ENCODE measurements at regions not wholly inside any gene's neighbourhood (a gene's known extent, or its start where the extent isn't known, plus 50 kb on each side); places are given as distances from the start of the nearest gene placed in this dataset.

GRCh38 chr12:114253976-114254778 lies 151.8 kb downstream of the TBX5 start:
- no peak for DNase-seq

GRCh38 chr12:114248527-114248926 lies 157.4 kb downstream of the TBX5 start:
- no peak for DNase-seq

DNA sequence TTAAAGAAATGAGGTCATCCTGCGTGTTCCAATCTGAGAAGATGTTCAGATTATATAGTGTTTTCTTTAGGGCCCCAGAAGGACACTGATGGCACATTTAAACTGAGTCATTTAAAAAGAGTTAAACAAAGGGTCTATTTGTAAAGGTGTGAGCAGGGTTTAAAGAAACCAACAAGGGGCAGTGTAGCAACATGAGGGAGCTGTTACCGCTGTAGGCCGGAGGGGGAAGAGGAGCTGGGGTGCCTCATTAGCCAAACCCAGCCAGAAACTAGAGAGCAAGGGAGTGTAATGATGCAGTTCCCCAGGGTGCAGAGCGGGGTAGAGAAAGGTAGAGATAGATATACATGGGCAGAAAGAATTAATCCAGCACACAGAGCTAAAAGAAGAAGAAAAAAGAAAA lies 160.4 kb downstream of the TBX5 start:
- DNase-seq, result no peak

DNA sequence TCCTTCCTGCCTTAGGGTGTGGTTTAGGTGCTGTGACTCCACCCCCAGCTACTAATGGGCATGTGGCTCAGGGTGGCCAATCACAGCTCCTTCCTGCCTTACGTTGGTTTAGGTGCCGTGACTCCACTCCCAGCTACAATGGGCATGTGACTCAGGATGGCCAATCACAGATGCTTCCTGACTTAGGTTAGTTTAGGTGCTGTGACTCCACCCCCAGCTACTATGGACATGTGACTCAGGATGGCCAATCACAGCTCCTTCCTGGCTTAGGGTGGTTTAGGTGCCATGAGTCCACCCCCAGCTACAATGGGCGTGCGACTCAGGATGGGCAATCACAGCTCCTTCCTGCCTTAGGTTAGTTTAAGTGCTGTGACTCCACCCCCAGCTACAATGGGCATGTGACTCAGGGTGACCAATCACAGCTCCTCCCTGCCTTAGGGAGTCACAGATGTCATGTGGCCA lies 163.9 kb downstream of the TBX5 start:
- no peak for DNase-seq

DNA sequence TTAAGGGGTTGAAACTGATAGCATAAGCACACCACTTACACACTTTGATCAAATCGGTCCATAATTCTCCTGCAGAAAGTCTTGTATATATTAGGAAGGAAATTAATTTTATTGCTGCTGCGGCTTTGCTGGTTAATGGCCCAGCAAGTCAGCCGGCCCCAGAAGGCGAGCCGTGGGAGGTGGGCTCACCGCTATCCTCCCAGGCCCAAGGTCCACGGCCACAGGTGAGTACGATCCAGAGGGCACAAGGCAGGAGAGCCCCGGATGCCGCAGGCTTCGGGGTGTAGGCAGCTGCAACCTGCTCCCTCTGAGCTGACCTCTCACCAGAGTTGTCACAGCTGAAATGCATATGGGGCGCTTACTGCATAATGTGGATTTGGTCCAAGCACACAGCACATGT lies 165.7 kb downstream of the TBX5 start:
- no peak for DNase-seq

GRCh38 chr12:114238808-114239207 lies 167.1 kb downstream of the TBX5 start:
- no peak for DNase-seq

- no peak for DNase-seq
These were observed 168.7 kb downstream of the TBX5 start for GRCh38 chr12:114237230-114237629.

GRCh38 chr12:114232187-114232586 lies 173.8 kb downstream of the TBX5 start:
- no peak for DNase-seq

GRCh38 chr12:114229150-114229549 lies 176.8 kb downstream of the TBX5 start:
- DNase-seq, result no peak

DNA sequence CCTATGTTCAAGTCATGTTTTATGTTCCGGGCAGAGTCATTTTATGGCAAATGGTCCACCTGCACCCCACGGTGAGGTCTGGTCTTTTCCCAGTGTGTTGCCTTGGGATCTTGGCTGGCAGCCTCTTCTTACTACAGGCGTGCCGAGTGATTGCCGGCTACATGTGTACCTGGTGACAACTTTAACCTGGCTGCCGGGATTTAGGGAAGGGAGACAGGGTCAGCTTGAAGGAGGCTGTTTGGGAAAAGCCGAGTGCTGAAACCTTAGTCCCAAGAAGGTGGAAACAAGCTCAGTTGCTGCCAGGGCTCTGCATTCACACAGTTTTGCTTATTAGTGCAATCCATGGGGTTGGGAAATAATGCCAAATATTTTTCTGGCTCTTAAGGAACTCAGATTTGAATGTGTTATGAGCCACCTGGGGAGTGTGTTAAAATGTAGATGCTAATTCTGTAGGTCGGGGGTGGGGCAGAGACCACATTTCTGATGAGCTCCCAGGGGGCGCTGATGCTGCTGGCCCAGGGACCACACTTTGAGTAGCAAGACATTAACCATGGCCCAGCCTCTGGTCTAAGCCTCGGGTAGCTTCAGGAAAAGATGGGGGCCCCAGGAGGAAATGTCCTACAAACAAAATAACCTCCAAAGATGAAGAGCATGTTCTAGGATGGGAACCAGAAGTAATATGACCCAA lies 179.6 kb downstream of the TBX5 start:
- DNase-seq, result no peak

DNA sequence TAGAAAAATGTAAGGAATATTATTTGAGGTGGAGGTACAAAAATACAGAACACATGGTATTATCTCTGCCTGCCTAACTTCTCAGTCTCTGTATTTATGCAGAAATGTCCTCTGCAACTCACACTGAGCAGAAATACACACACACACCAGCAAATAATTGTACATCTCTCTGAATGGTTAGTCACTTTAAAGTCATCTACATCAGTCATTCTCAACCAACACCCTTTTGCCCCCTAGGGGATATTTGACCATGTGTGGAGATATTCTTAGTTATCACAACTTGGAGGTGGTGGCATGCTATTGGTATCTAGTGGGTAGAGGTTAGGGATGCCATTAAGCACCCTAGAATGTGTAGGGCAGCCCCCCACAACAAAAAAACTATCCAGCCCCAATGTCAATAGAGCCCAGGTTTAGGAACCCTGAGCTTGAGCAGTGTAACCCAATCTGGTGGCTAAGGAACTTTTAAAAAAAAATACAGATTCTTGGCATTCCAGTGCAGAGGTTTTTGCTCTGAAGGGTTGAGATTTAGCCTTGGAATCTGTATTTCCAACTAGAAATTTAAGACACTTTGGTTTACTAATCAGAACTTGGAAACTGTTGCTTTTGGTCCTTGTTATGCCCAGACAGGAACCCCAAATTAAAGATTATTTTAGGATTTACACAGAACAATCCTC lies 183.8 kb downstream of the TBX5 start:
- no peak for DNase-seq

GRCh38 chr12:114221136-114221833 lies 184.7 kb downstream of the TBX5 start:
- no peak for DNase-seq

DNA sequence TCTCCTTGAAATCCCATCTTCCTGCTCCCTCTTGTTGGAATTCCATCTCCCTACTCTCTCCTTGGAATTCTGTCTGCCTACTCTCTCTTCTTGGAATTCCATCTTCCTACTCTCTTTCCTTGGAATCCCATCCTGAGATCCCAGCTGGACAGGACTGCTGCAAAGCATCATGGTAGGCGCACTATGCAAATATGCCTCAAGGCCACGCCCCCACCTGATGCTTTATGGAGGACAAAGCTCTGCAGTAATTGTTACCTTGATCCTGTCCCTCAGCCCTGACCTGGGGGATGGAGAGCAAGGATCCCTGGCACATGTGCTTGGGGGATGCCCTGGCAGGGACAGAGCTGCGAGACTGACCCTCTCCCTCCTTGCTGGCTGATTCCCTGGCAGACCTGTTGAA lies 185.6 kb downstream of the TBX5 start:
- no peak for DNase-seq

DNA sequence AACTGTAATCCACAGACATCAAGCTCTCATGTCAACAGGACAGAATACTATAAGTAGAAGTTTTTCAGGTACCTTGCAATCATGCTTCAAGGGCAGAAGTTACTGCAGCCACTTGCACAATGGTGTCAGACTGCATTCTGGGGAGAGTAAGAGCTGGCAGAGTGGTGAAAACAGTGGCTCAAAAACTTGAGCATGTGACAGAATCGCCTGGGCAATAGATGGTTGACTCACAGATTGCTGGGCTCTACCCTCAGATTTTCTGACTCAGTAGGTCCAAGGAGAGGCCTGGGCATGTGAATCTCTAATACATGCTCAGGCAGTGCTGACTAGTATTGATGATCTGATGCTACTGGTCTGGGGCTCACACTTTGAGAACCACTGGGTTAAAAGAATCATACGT lies 187.8 kb downstream of the TBX5 start:
- no peak for DNase-seq

DNA sequence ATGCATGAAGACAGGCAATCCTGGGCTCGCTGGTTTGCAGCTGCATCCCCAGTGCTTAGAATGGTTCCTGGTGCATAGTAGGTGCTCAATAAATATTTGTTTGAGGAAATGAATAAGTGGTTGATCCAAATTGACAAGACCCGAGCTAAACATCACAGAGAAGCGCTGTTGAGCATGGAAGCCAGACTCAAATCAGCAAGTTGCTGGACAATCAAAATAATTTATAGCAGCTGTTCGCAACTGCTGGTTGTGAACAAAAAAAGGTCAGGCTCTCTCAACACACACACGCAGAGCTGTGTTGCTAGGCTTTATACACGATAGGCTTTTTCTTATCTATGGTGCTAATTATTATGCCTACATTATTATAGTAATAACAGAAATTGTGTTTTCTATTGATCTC lies 190.2 kb downstream of the TBX5 start:
- DNase-seq, result no peak

DNA sequence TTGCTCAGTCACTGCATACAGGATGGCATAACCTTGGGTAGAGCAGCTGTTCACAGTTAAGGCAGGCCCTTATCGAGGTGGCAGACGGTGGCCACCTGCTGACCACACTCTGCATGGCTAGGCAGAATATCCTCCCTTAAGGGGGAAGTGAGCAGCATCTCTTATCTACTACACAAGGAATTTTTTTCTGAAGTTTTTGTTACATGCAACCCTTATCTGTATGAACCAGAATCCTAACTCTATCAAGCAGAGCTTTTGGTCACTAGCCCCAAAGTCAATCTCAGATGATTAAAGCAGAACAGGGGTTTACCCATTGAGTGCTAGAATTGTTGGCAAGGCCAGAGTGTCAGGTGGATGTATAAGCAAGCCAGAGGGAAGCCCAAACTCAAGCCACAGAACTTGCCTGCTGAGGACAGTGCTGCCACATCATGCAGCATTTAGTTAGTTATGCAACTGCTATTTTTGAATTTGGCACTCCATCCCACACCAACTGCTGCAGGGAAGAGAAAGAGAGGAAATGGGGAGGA lies 192.8 kb downstream of the TBX5 start:
- DNase-seq, result no peak

DNA sequence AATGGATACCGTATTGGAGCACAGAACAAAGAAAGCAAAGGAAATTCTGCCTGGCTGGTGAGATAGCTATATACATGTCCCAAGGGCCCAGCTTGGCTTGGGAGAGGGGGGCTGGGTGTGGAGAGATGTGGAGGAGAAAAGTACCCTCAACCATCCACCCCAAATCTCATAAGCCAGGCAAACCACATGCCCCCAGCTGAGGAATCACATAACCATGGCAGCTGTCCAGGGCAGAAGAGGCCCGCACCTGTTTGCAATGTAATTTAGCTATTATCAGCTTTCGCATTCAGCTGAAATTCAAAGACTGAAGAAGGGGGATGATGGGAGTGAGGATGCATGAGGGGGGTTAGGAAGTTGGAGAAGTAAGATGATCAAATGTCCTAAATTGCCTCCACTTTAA lies 196.1 kb downstream of the TBX5 start:
- peak; percentile 83 for DNase-seq

GRCh38 chr12:114206525-114206924 lies 199.4 kb downstream of the TBX5 start:
- DNase-seq, result no peak

DNA sequence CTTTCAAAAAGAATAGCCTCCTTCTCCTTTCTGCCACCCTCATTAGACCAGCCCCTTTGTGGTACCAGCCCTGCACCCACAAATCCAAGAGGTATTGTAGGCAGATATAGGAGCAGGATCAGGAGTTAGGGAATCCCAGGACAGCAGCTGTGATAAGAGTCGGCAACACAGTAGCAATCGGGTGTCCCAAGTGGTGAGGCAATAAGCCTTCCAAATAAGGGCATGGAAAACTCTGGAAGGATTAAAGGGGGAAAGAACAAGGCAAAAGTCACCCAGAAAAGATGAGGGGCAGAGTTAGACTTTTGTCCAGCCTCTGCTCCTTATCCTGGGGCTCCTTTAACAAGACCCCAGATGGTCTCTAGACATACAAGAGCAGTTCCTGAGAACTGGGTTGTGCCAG lies 204.2 kb downstream of the TBX5 start:
- DNase-seq, result no peak

GRCh38 chr12:114194956-114195355 lies 211.0 kb downstream of the TBX5 start:
- DNase-seq, result no peak

GRCh38 chr12:114194066-114194465 lies 211.9 kb downstream of the TBX5 start:
- no peak for DNase-seq

GRCh38 chr12:114193474-114193873 lies 212.5 kb downstream of the TBX5 start:
- no peak for DNase-seq

DNA sequence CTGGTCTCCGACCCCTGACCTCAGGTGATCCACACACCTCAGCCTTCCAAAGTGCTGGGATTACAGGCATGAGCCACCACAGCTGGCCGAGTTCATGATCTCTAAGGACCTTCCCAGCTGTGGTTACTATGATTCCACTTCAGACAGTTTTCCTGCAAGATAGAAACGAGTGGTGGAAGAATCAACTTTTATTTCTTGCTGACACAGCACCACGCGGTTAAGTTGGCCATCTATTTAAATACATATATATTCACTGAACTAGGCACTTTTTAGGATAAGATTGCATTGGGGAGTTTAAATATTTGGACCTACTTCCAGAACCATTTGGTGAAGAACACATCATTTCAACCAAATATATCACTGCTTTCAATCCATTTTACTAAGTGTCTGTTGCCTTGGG lies 213.4 kb downstream of the TBX5 start:
- DNase-seq, result no peak

Measured in NCI-H1105 (cell line).